Naive B cell (primary cell): ENCODE measurements at regions not wholly inside any gene's neighbourhood (a gene's known extent, or its start where the extent isn't known, plus 50 kb on each side); places are given as distances from the start of the nearest gene placed in this dataset.

ENCODE experiments used
- ATAC-seq, 2 donors: fragments of 150-1000 bp; cut with Tn5 transposase; 2 replicates each; pipeline ENCODE4 v1.10.0; 2021; ENCODE audit warnings: low read depth in 2 of 2, mild to moderate bottlenecking in 2 of 2, moderate library complexity in 2 of 2
- DNase-seq: peaks from one replicate; pipeline ENCODE4 v3.0.0; 2022
- H3K27ac Mint-ChIP-seq, 6 donors: one replicate each; pipeline ENCODE4 v1.8.0; 2020 to 2022; ENCODE audit warnings: mild to moderate bottlenecking in 6 of 6, mixed read lengths in 6 of 6, moderate library complexity in 5 of 6, inconsistent platforms in 2 of 6
- H3K27me3 Mint-ChIP-seq, 3 donors: one replicate each; pipeline ENCODE4 v1.8.0; 2021 to 2022; ENCODE audit warnings: mixed read lengths in 3 of 3, mild to moderate bottlenecking in 1 of 3
- H3K36me3 Mint-ChIP-seq, 2 donors: one replicate each; pipeline ENCODE4 v1.8.0; 2020 to 2022; ENCODE audit warnings: mixed read lengths in 2 of 2, inconsistent platforms in 1 of 2, mild to moderate bottlenecking in 1 of 2
- H3K4me1 Mint-ChIP-seq, 3 donors: one replicate each; pipeline ENCODE4 v1.8.0; 2020 to 2022; ENCODE audit warnings: mixed read lengths in 3 of 3, inconsistent platforms in 1 of 3, mild to moderate bottlenecking in 1 of 3, moderate library complexity in 1 of 3
- H3K4me3 Mint-ChIP-seq, 8 donors: one replicate each; pipeline ENCODE4 v1.8.0; 2020 to 2022; ENCODE audit warnings: mild to moderate bottlenecking in 8 of 8, mixed read lengths in 8 of 8, moderate library complexity in 8 of 8, inconsistent platforms in 2 of 8
- H3K9me3 Mint-ChIP-seq, 7 donors: one replicate each; pipeline ENCODE4 v1.8.0; 2020 to 2022; ENCODE audit warnings: mixed read lengths in 7 of 7, mild to moderate bottlenecking in 5 of 7, inconsistent platforms in 2 of 7, moderate library complexity in 1 of 7

DNA sequence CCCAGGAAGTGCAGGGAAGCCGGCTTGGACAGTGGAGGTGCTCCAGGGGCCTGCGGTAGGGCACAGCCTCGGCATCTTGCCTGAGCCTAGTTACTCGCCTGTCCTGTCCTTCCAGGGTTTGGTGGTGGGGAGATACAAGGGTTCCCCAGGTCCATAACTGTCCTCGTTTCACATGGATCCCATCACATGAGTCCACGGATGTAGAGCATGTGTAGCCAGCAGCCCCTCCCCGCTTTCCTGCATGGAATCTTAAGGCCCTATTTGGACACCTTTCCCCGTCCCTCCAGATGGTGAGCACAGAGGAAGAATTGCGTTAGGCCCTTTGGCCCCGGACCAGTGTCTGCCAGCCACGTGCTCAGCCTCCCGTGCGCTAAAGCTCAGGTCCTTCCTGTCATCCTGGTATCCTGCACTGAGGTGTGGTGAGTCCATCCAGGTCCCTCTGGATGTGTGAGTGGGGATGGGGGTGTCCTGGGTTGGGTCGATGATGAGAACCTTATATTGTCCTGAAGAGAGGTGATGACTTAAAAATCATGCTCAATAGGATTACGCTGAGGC is 230.4 kb downstream of the SNRPN start:
- DNase-seq = no peak
- Mint-ChIP-seq H3K4me3 (no peak overlapping the region), H3K36me3 (no peaks in the 10 kb centered on the region), H3K9me3 (peaks cover 3 to 17% (median 12%) of the 10 kb centered on the region in 7 donors), H3K27ac (no peak overlapping the region), H3K27me3 (no peaks in the 10 kb centered on the region), H3K4me1 (no peaks in the 10 kb centered on the region)
- no peak for ATAC-seq

- no peak overlapping the region for H3K27ac Mint-ChIP-seq
- DNase-seq = no peak
- H3K36me3 Mint-ChIP-seq = no peaks in the 10 kb centered on the region
- no peaks in the 10 kb centered on the region for H3K27me3 Mint-ChIP-seq
- H3K4me1 Mint-ChIP-seq = no peaks in the 10 kb centered on the region
- ATAC-seq = no peak
- peak overlapping the region in 1 of 8 donors; percentile 63 for H3K4me3 Mint-ChIP-seq
- peaks cover 4 to 16% (median 12%) of the 10 kb centered on the region in 7 donors for H3K9me3 Mint-ChIP-seq
These were observed 231.0 kb downstream of the SNRPN start for GRCh38 chr15:25185791-25186190.

DNA sequence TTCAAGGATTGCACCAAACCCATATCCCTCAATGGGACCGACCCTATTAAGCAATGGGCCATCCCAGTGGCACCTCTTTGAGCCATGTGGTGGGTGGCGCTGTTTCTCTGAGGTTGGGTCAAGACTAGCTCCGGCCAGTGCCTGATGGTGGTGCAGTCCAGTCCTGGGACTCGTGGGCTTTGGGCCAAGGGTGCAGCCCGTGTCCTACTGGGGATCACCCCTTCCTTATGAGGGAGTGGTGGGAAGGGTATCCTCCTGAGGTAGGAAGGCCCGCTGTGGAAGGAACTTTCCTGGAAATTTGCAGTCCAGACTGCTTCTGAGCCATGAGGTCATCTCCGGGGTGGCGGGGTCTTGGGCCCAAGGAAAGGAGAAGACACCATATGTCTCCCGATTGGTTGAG is 231.6 kb downstream of the SNRPN start:
- Mint-ChIP-seq H3K4me1 (no peaks in the 10 kb centered on the region), H3K4me3 (no peak overlapping the region), H3K27me3 (no peaks in the 10 kb centered on the region), H3K36me3 (no peaks in the 10 kb centered on the region), H3K9me3 (peaks cover 4 to 18% (median 12%) of the 10 kb centered on the region in 7 donors), H3K27ac (no peak overlapping the region)
- DNase-seq (no peak), ATAC-seq (no peak)

DNA sequence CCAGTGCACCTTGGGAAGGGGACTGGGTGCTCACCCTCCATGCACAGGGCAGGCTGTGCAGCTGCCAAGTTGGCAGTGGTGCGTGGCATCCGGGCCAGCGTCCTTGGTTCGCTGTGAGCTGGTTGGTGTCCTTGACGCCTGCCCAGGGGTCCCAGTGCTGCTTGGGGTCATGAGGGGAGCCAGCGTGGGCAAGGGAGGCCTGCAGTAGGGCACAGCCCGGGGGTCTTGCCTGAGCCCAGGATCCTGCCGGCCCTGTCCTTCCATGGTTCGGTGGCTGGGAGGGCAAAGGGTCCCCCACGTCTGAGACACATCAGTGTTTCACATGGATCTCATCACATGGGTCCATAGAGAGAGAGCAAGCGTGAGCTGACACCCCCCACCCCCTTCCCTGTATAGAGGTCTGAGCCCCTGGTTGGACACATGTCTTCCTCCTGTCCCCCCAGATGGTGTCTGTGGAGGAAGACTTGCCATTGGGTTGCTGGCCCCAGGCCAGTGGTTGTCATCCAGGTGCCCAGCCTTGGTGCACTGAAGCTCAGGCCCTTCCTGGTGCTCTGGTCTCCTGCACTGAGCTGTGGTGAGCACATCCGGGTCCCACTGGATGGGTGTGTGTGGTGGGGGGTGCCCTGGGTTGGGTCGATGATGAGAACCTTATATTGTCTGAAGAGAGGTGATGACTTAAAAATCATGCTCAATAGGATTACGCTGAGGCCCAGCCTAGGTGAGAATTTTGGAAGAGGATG is 232.3 kb downstream of the SNRPN start:
- ATAC-seq = no peak
- Mint-ChIP-seq H3K36me3 (no peaks in the 10 kb centered on the region), H3K9me3 (peaks cover 4 to 20% (median 12%) of the 10 kb centered on the region in 7 donors), H3K4me3 (no peak overlapping the region), H3K27ac (no peak overlapping the region), H3K4me1 (no peaks in the 10 kb centered on the region), H3K27me3 (no peaks in the 10 kb centered on the region)
- no peak for DNase-seq

DNA sequence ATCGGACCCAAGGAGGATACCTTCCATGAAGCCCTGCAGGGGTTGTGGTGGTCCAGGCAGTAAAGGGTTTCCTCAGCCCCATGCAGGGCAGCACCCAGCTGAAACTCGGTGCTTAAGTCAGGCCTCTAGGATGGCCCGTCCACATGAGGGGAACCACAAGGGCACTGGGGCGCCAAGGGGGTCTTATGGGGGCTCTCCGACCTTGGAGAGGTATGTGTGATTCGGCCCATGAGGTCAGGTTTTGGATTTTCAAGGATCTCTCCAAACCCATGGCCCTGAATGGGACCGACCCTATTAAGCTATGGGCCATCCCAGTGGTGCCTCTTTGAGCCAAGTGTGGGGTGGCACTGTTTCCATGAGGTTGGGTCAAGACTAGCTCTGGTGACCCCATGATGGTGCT is 233.3 kb downstream of the SNRPN start:
- Mint-ChIP-seq H3K4me1 (no peaks in the 10 kb centered on the region), H3K4me3 (no peak overlapping the region), H3K27ac (no peak overlapping the region), H3K27me3 (no peaks in the 10 kb centered on the region), H3K36me3 (no peaks in the 10 kb centered on the region), H3K9me3 (peaks cover 4 to 16% (median 9%) of the 10 kb centered on the region in 7 donors)
- DNase-seq = no peak
- ATAC-seq = no peak

DNA sequence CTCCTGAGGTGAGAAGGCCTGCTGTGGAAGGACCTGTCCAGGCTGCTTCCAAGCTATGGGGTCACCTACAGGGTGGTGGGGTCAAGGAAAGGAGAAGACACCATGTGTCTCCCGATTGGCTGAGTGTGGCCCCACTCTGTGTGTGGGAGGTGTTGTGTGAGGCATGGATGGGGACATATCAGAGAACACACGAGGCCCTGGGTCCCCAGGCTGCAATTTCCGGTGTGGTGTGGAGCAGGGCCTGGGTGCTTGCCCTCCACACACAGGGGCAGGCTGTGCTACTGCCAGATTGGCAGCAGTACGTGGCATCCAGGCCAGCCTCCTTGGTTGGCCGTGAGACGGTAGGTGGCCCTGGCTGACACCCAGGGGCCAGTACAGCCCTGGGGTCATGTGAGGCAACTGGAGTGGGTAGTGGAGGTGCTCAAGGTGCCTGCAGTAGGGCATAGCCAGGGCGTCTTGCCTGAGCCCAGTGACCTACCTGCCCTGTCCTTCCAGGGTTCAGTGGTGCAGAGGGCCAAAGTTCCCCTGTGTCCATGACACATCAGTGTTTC is 233.8 kb downstream of the SNRPN start:
- Mint-ChIP-seq H3K4me1 (no peaks in the 10 kb centered on the region), H3K36me3 (no peaks in the 10 kb centered on the region), H3K9me3 (peaks cover 4 to 13% (median 10%) of the 10 kb centered on the region in 7 donors), H3K27ac (no peak overlapping the region), H3K27me3 (no peaks in the 10 kb centered on the region), H3K4me3 (no peak overlapping the region)
- ATAC-seq (no peak), DNase-seq (no peak)

- DNase-seq (no peak), ATAC-seq (no peak)
- no peak overlapping the region for H3K27ac Mint-ChIP-seq
- no peak overlapping the region for H3K4me3 Mint-ChIP-seq
- no peaks in the 10 kb centered on the region for H3K27me3 Mint-ChIP-seq
- no peaks in the 10 kb centered on the region for H3K36me3 Mint-ChIP-seq
- H3K9me3 Mint-ChIP-seq = peaks cover 4 to 15% (median 10%) of the 10 kb centered on the region in 7 donors
- H3K4me1 Mint-ChIP-seq = no peaks in the 10 kb centered on the region
These were observed 234.8 kb downstream of the SNRPN start for GRCh38 chr15:25189551-25189950.

DNA sequence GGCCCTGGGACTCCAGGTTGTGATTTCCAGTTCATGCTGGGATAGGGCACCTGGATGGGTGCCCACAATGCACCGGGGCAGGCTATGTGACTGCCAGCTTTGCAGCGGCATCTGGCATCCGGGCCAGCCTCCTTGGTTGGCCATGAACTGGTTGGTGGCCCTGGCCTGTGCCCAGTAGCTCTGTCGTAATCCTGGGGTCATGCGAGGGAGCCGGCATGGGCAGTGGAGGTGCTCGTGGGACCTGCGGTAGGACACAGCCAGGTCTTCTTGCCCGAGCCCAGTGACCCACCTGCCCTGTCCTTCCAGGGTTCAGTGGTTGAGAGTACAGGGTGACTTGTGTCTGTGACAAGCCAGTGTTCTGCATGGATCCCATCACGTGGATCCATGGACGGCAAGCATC is 237.9 kb downstream of the SNRPN start:
- Mint-ChIP-seq H3K9me3 (peaks cover 0 to 15% (median 10%) of the 10 kb centered on the region in 7 donors), H3K36me3 (no peaks in the 10 kb centered on the region)

GRCh38 chr15:25207369-25207768 is 231.5 kb downstream of the UBE3A start:
- Mint-ChIP-seq H3K9me3 (peaks cover 0 to 11% (median 3%) of the 10 kb centered on the region in 7 donors), H3K4me1 (no peaks in the 10 kb centered on the region), H3K27me3 (no peaks in the 10 kb centered on the region), H3K27ac (no peak overlapping the region), H3K4me3 (no peak overlapping the region), H3K36me3 (no peaks in the 10 kb centered on the region)
- ATAC-seq (no peak), DNase-seq (no peak)

More for the DNA sequence above, 237.9 kb downstream of the SNRPN start:
- ATAC-seq (no peak), DNase-seq (no peak)
- no peaks in the 10 kb centered on the region for H3K27me3 Mint-ChIP-seq
- H3K4me3 Mint-ChIP-seq = no peak overlapping the region
- H3K4me1 Mint-ChIP-seq = no peaks in the 10 kb centered on the region
- H3K27ac Mint-ChIP-seq = no peak overlapping the region

DNA sequence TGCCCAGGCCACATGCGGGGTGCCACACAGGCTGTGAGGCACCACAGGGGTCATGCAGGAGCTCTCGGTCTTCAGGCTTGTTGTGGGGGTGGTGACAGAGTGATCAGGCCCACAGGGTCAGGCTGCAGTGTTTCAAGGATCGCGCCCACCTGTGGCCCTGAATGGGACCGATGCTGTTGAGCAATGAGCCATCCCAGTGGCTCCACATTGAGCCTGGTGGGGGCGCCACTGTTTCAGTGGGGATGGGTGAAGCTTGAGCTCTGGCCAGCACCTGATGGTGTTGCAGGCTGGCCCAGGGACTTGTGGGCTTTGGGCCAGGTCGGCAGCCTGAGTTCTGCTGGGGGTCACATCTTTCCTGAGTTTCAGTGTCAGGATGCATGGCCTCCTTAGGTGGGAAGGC is 230.1 kb downstream of the UBE3A start:
- Mint-ChIP-seq H3K27me3 (no peaks in the 10 kb centered on the region), H3K4me3 (no peak overlapping the region), H3K4me1 (no peaks in the 10 kb centered on the region), H3K36me3 (no peaks in the 10 kb centered on the region), H3K27ac (no peak overlapping the region), H3K9me3 (peaks cover 0 to 13% (median 5%) of the 10 kb centered on the region in 7 donors)
- ATAC-seq (no peak), DNase-seq (no peak)

GRCh38 chr15:25220834-25221233 is 218.0 kb downstream of the UBE3A start:
- Mint-ChIP-seq H3K27me3 (no peaks in the 10 kb centered on the region), H3K4me1 (no peaks in the 10 kb centered on the region), H3K27ac (no peak overlapping the region), H3K4me3 (no peak overlapping the region), H3K36me3 (no peaks in the 10 kb centered on the region), H3K9me3 (peaks cover 0 to 10% (median 4%) of the 10 kb centered on the region in 7 donors)
- DNase-seq (no peak), ATAC-seq (no peak)

DNA sequence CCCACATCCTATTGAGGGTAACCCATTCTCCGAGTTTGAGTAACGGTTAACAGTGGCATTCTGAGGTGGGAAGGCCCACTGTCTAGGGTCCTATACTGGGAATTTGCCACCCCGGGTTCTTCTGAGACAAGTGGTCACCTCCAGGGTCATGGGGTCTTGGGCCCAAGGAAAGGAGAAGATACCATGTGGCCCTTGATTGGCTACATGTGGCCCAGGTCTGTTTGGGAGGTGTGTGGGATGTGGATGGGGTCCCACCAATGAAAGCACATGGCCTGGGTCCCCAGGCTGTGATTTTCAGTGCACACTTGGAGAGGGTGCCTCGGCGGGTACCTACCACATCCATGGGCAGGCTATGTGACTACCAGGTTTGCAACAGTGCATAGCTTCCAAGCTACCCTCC is 214.4 kb downstream of the UBE3A start:
- Mint-ChIP-seq H3K27me3 (no peaks in the 10 kb centered on the region), H3K4me3 (no peak overlapping the region), H3K4me1 (no peaks in the 10 kb centered on the region), H3K27ac (no peak overlapping the region), H3K9me3 (peaks cover 0 to 8% (median 4%) of the 10 kb centered on the region in 7 donors), H3K36me3 (no peaks in the 10 kb centered on the region)
- DNase-seq (no peak), ATAC-seq (no peak)

- H3K4me1 Mint-ChIP-seq = no peaks in the 10 kb centered on the region
- H3K36me3 Mint-ChIP-seq = no peaks in the 10 kb centered on the region
- DNase-seq (no peak), ATAC-seq (no peak)
- no peaks in the 10 kb centered on the region for H3K27me3 Mint-ChIP-seq
- no peak overlapping the region for H3K27ac Mint-ChIP-seq
- peaks cover 0 to 11% (median 4%) of the 10 kb centered on the region in 7 donors for H3K9me3 Mint-ChIP-seq
- no peak overlapping the region for H3K4me3 Mint-ChIP-seq
These were observed 212.5 kb downstream of the UBE3A start for GRCh38 chr15:25226360-25226759.

DNA sequence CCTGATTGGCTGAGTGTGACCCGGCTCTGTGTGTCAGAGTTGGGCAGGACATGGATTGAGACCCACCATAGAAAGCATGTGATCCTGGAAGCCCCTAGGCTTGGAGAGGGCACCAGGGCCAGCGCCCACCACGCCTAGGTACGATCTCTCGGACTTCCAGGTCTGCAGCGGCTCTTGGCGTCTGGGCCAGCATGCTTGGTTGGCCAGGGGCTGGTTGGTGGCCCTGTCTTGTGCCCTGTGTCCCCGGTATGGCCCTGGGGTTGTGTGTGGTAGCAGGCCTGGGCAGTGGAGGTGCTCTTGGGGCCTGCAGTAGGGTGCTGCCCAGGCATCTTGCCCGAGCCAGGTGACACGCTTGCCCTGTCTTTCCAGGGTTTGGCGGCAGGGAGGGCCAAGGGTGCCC is 210.6 kb downstream of the UBE3A start:
- ATAC-seq (no peak), DNase-seq (no peak)
- Mint-ChIP-seq H3K4me3 (no peak overlapping the region), H3K4me1 (no peaks in the 10 kb centered on the region), H3K27ac (no peak overlapping the region), H3K9me3 (peaks cover 0 to 12% (median 0%) of the 10 kb centered on the region in 7 donors), H3K36me3 (no peaks in the 10 kb centered on the region), H3K27me3 (no peaks in the 10 kb centered on the region)
